ENCODE measurements at regions not wholly inside any gene's neighbourhood (a gene's known extent, or its start where the extent isn't known, plus 50 kb on each side); places are given as distances from the start of the nearest gene placed in this dataset.

GRCh38 chr1:55437692-55438091, 222.5 kb upstream of the USP24 start:
- TF ChIP-seq CTCF (IDR thresholded peaks at IDR 0.05; ENCODE audit: low read length) (no peak), EZH2 (IDR thresholded peaks at IDR 0.05; ENCODE audit: borderline replicate concordance, low read length) (no peak)
